ENCODE measurements at regions not wholly inside any gene's neighbourhood (a gene's known extent, or its start where the extent isn't known, plus 50 kb on each side); places are given as distances from the start of the nearest gene placed in this dataset.

GRCh38 chr14:82134411-82134810, 600.8 kb upstream of the SEL1L start:
- DNase-seq (ENCODE audit: low read depth in 2 of 2), result no peak

GRCh38 chr14:82138431-82138830, 604.8 kb upstream of the SEL1L start:
- no peak for DNase-seq (ENCODE audit: low read depth in 2 of 2)

- no peak for DNase-seq (ENCODE audit: low read depth in 2 of 2)
Measured at GRCh38 chr14:82146846-82147245, 613.2 kb upstream of the SEL1L start.

- DNase-seq (ENCODE audit: low read depth in 2 of 2), result no peak
Measured at GRCh38 chr14:82153689-82154088, 620.0 kb upstream of the SEL1L start.

GRCh38 chr14:82159624-82160023, 626.0 kb upstream of the SEL1L start:
- DNase-seq (ENCODE audit: low read depth in 2 of 2), result no peak

- no peak for DNase-seq (ENCODE audit: low read depth in 2 of 2)
Measured at GRCh38 chr14:82180139-82180538, 646.5 kb upstream of the SEL1L start.

GRCh38 chr14:82182646-82183045, 649.0 kb upstream of the SEL1L start:
- no peak for DNase-seq (ENCODE audit: low read depth in 2 of 2)

- DNase-seq (ENCODE audit: low read depth in 2 of 2), result no peak
Measured at GRCh38 chr14:82190742-82191141, 657.1 kb upstream of the SEL1L start.

- DNase-seq (ENCODE audit: low read depth in 2 of 2), result no peak
Measured at GRCh38 chr14:82192387-82192786, 658.7 kb upstream of the SEL1L start.

GRCh38 chr14:82223276-82223675, 689.6 kb upstream of the SEL1L start:
- no peak for DNase-seq (ENCODE audit: low read depth in 2 of 2)

- DNase-seq (ENCODE audit: low read depth in 2 of 2), result no peak
Measured at GRCh38 chr14:82224610-82225009, 691.0 kb upstream of the SEL1L start.

GRCh38 chr14:82230748-82231147, 697.1 kb upstream of the SEL1L start:
- no peak for DNase-seq (ENCODE audit: low read depth in 2 of 2)

- no peak for DNase-seq (ENCODE audit: low read depth in 2 of 2)
Measured at GRCh38 chr14:82238649-82239048, 705.0 kb upstream of the SEL1L start.

GRCh38 chr14:82239223-82239622, 705.6 kb upstream of the SEL1L start:
- DNase-seq (ENCODE audit: low read depth in 2 of 2), result no peak

- DNase-seq (ENCODE audit: low read depth in 2 of 2), result no peak
Measured at GRCh38 chr14:82244791-82245190, 711.1 kb upstream of the SEL1L start.

GRCh38 chr14:82251494-82251893, 717.8 kb upstream of the SEL1L start:
- DNase-seq (ENCODE audit: low read depth in 2 of 2), result no peak

- DNase-seq (ENCODE audit: low read depth in 2 of 2), result no peak
Measured at GRCh38 chr14:82270286-82270685, 736.6 kb upstream of the SEL1L start.

GRCh38 chr14:82298811-82299210, 765.2 kb upstream of the SEL1L start:
- DNase-seq (ENCODE audit: low read depth in 2 of 2), result no peak

- DNase-seq (ENCODE audit: low read depth in 2 of 2), result no peak
Measured at GRCh38 chr14:82309199-82309598, 775.5 kb upstream of the SEL1L start.

- no peak for DNase-seq (ENCODE audit: low read depth in 2 of 2)
Measured at GRCh38 chr14:82313889-82314288, 780.2 kb upstream of the SEL1L start.

- DNase-seq (ENCODE audit: low read depth in 2 of 2), result no peak
Measured at GRCh38 chr14:82328442-82328841, 794.8 kb upstream of the SEL1L start.

GRCh38 chr14:82341261-82341810, 807.7 kb upstream of the SEL1L start:
- DNase-seq (ENCODE audit: low read depth in 2 of 2), result no peak

- DNase-seq (ENCODE audit: low read depth in 2 of 2), result no peak
Measured at GRCh38 chr14:82342596-82342995, 808.9 kb upstream of the SEL1L start.

- DNase-seq (ENCODE audit: low read depth in 2 of 2), result no peak
Measured at GRCh38 chr14:82345184-82345583, 811.5 kb upstream of the SEL1L start.

- DNase-seq (ENCODE audit: low read depth in 2 of 2), result no peak
Measured at GRCh38 chr14:82354126-82354525, 820.5 kb upstream of the SEL1L start.

Data from stimulated activated CD8-positive, alpha-beta memory T cell treated with anti-CD3 and anti-CD28 coated beads, Interleukin-2, amount 100 ng/mL, for 48 hours (primary cell).